ENCODE measurements at regions not wholly inside any gene's neighbourhood (a gene's known extent, or its start where the extent isn't known, plus 50 kb on each side); places are given as distances from the start of the nearest gene placed in this dataset.
"Not testable (repeated sequence)": the region's sequence is repeated elsewhere in the genome, so short reads cannot be mapped to it uniquely, and the experiment has no call there.

GRCh38 chr4:34506511-34507092 is 1737.7 kb downstream of the ARAP2 start:
- DNase-seq = not testable (repeated sequence)

GRCh38 chr4:34512616-34513015 is 1731.7 kb downstream of the ARAP2 start:
- no peak for DNase-seq

- no peak for DNase-seq
Observed at GRCh38 chr4:34516524-34516923, 1727.8 kb downstream of the ARAP2 start.

- no peak for DNase-seq
Observed at GRCh38 chr4:34534916-34535315, 1709.4 kb downstream of the ARAP2 start.

- DNase-seq = peak; percentile 64
Observed at GRCh38 chr4:34566091-34566490, 1678.2 kb downstream of the ARAP2 start.

- DNase-seq = no peak
Observed at GRCh38 chr4:34572026-34572425, 1672.3 kb downstream of the ARAP2 start.

GRCh38 chr4:34615315-34615714 is 1629.0 kb downstream of the ARAP2 start:
- DNase-seq = no peak

GRCh38 chr4:34619531-34620162 is 1624.7 kb downstream of the ARAP2 start:
- DNase-seq = peak; percentile 71

- no peak for DNase-seq
Observed at GRCh38 chr4:34628471-34628870, 1615.8 kb downstream of the ARAP2 start.

GRCh38 chr4:34629451-34629850 is 1614.9 kb downstream of the ARAP2 start:
- DNase-seq = no peak

GRCh38 chr4:34633241-34633640 is 1611.1 kb downstream of the ARAP2 start:
- DNase-seq = no peak

GRCh38 chr4:34636623-34637022 is 1607.7 kb downstream of the ARAP2 start:
- no peak for DNase-seq

- no peak for DNase-seq
Observed at GRCh38 chr4:34643476-34643875, 1600.8 kb downstream of the ARAP2 start.

GRCh38 chr4:34644579-34645115 is 1599.7 kb downstream of the ARAP2 start:
- no peak for DNase-seq

GRCh38 chr4:34649716-34650115 is 1594.6 kb downstream of the ARAP2 start:
- no peak for DNase-seq

GRCh38 chr4:34664051-34664450 is 1580.3 kb downstream of the ARAP2 start:
- DNase-seq = no peak

GRCh38 chr4:34676400-34676799 is 1567.9 kb downstream of the ARAP2 start:
- peak; percentile 45 for DNase-seq

- no peak for DNase-seq
Observed at GRCh38 chr4:34678431-34678830, 1565.9 kb downstream of the ARAP2 start.

GRCh38 chr4:34679228-34679627 is 1565.1 kb downstream of the ARAP2 start:
- no peak for DNase-seq

- no peak for DNase-seq
Observed at GRCh38 chr4:34709564-34709963, 1534.8 kb downstream of the ARAP2 start.

- DNase-seq = no peak
Observed at GRCh38 chr4:34718576-34719245, 1525.6 kb downstream of the ARAP2 start.

- DNase-seq = peak; percentile 79
Observed at GRCh38 chr4:34720571-34720970, 1523.7 kb downstream of the ARAP2 start.

GRCh38 chr4:34721835-34722234 is 1522.5 kb downstream of the ARAP2 start:
- DNase-seq = no peak

GRCh38 chr4:34723605-34724004 is 1520.7 kb downstream of the ARAP2 start:
- no peak for DNase-seq

Measured in DMS53 (cell line).